ENCODE measurements at regions not wholly inside any gene's neighbourhood (a gene's known extent, or its start where the extent isn't known, plus 50 kb on each side); places are given as distances from the start of the nearest gene placed in this dataset.
"Not testable (repeated sequence)": the region's sequence is repeated elsewhere in the genome, so short reads cannot be mapped to it uniquely, and the experiment has no call there.

GRCh38 chr5:124901081-124901480, 154.6 kb upstream of the ZNF608 start:
- DNase-seq (ENCODE audit: low read depth in 3 of 3), result no peak

GRCh38 chr5:124902097-124902821, 155.8 kb upstream of the ZNF608 start:
- DNase-seq (ENCODE audit: low read depth in 3 of 3), result no peak

GRCh38 chr5:124905256-124906130, 159.1 kb upstream of the ZNF608 start:
- no peak for DNase-seq (ENCODE audit: low read depth in 3 of 3)

- no peak for DNase-seq (ENCODE audit: low read depth in 3 of 3)
These were observed 160.1 kb upstream of the ZNF608 start for GRCh38 chr5:124906339-124907097.

GRCh38 chr5:124907098-124907644, 160.7 kb upstream of the ZNF608 start:
- DNase-seq (ENCODE audit: low read depth in 3 of 3), result no peak

GRCh38 chr5:124908581-124909451, 162.4 kb upstream of the ZNF608 start:
- DNase-seq (ENCODE audit: low read depth in 3 of 3), result no peak

GRCh38 chr5:124909734-124910133, 163.3 kb upstream of the ZNF608 start:
- no peak for DNase-seq (ENCODE audit: low read depth in 3 of 3)

GRCh38 chr5:124910354-124911016, 164.0 kb upstream of the ZNF608 start:
- DNase-seq (ENCODE audit: low read depth in 3 of 3), result no peak

GRCh38 chr5:124912638-124913328, 166.3 kb upstream of the ZNF608 start:
- DNase-seq (ENCODE audit: low read depth in 3 of 3), result no peak

GRCh38 chr5:124913329-124913653, 166.9 kb upstream of the ZNF608 start:
- DNase-seq (ENCODE audit: low read depth in 3 of 3), result no peak

- not testable (repeated sequence) for DNase-seq (ENCODE audit: low read depth in 3 of 3)
These were observed 169.9 kb upstream of the ZNF608 start for GRCh38 chr5:124916313-124916712.

- DNase-seq (ENCODE audit: low read depth in 3 of 3), result no peak
These were observed 172.2 kb upstream of the ZNF608 start for GRCh38 chr5:124918618-124919017.

- DNase-seq (ENCODE audit: low read depth in 3 of 3), result no peak
These were observed 172.6 kb upstream of the ZNF608 start for GRCh38 chr5:124919076-124919475.

- DNase-seq (ENCODE audit: low read depth in 3 of 3), result no peak
These were observed 173.5 kb upstream of the ZNF608 start for GRCh38 chr5:124919747-124920525.

GRCh38 chr5:124920909-124921666, 174.6 kb upstream of the ZNF608 start:
- DNase-seq (ENCODE audit: low read depth in 3 of 3), result no peak

- no peak for DNase-seq (ENCODE audit: low read depth in 3 of 3)
These were observed 175.3 kb upstream of the ZNF608 start for GRCh38 chr5:124921694-124922093.

- no peak for DNase-seq (ENCODE audit: low read depth in 3 of 3)
These were observed 176.0 kb upstream of the ZNF608 start for GRCh38 chr5:124922255-124922975.

GRCh38 chr5:124923131-124923530, 176.7 kb upstream of the ZNF608 start:
- DNase-seq (ENCODE audit: low read depth in 3 of 3), result no peak

Measured in stimulated activated CD4-positive, alpha-beta T cell treated with anti-CD3 and anti-CD28 coated beads, TNF-alpha, amount 100 ng/mL, for 4 hours (primary cell).